ENCODE measurements at regions not wholly inside any gene's neighbourhood (a gene's known extent, or its start where the extent isn't known, plus 50 kb on each side); places are given as distances from the start of the nearest gene placed in this dataset.

- Histone ChIP-seq H3K27ac (ENCODE audit: low read depth, low read length) (no peak overlapping the region), H3K9ac (ENCODE audit: low read depth, low read length) (no peak overlapping the region), H3K4me1 (ENCODE audit: insufficient read depth, low read length) (no peaks in the 10 kb centered on the region), H3K36me3 (ENCODE audit: insufficient read depth, low read length) (no peaks in the 10 kb centered on the region), H3K4me3 (ENCODE audit: low read length) (no peak overlapping the region), H3K9me3 (ENCODE audit: insufficient read depth, low read depth, low read length) (peaks cover 8% of the 10 kb centered on the region; the same call in 1 of the 2 replicates), H3K27me3 (ENCODE audit: insufficient read depth, low read length) (no peaks in the 10 kb centered on the region)
- 86% methylated on average over 11 of the region's 11 CpGs for WGBS
Measured at GRCh38 chr6:165002866-165003265, 306.5 kb downstream of the C6orf118 start.

DNA sequence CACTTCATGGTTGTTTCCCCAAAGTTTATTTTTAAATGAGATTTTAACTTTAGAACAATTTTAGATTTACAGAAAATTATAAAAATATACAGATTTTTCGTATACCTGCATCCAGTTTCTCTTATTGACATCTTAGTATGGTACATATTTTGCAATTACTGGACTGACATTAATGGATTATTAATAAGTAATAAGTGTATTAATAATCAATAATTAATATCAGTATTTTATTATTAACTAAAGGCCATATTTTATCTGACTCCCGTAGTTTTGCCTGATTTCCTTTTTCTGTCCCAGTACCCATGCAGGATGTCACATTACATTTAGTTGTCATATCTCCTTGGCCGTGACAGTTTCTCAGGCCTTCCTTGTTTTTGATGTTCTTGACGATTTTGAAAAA, 307.0 kb downstream of the C6orf118 start:
- H3K27me3 ChIP-seq (ENCODE audit: insufficient read depth, low read length) = no peaks in the 10 kb centered on the region
- H3K4me1 ChIP-seq (ENCODE audit: insufficient read depth, low read length) = no peaks in the 10 kb centered on the region
- no peak overlapping the region for H3K4me3 ChIP-seq (ENCODE audit: low read length)
- no peak overlapping the region for H3K27ac ChIP-seq (ENCODE audit: low read depth, low read length)
- peaks cover 8% of the 10 kb centered on the region; the same call in 1 of the 2 replicates for H3K9me3 ChIP-seq (ENCODE audit: insufficient read depth, low read depth, low read length)
- 92% methylated on average over 3 of the region's 4 CpGs for WGBS
- no peaks in the 10 kb centered on the region for H3K36me3 ChIP-seq (ENCODE audit: insufficient read depth, low read length)
- no peak overlapping the region for H3K9ac ChIP-seq (ENCODE audit: low read depth, low read length)

- Histone ChIP-seq H3K4me3 (ENCODE audit: low read length) (no peak overlapping the region), H3K36me3 (ENCODE audit: insufficient read depth, low read length) (no peaks in the 10 kb centered on the region), H3K27ac (ENCODE audit: low read depth, low read length) (no peak overlapping the region), H3K4me1 (ENCODE audit: insufficient read depth, low read length) (no peaks in the 10 kb centered on the region), H3K27me3 (ENCODE audit: insufficient read depth, low read length) (no peaks in the 10 kb centered on the region), H3K9me3 (ENCODE audit: insufficient read depth, low read depth, low read length) (peaks cover 13% of the 10 kb centered on the region; the same call in 1 of the 2 replicates), H3K9ac (ENCODE audit: low read depth, low read length) (no peak overlapping the region)
- 95% methylated on average over 33 of the region's 33 CpGs for WGBS
Measured at GRCh38 chr6:165001502-165002157, 307.8 kb downstream of the C6orf118 start.

GRCh38 chr6:164998297-164998696, 311.1 kb downstream of the C6orf118 start:
- Histone ChIP-seq H3K4me1 (ENCODE audit: insufficient read depth, low read length) (no peaks in the 10 kb centered on the region), H3K27me3 (ENCODE audit: insufficient read depth, low read length) (no peaks in the 10 kb centered on the region), H3K27ac (ENCODE audit: low read depth, low read length) (no peak overlapping the region), H3K9ac (ENCODE audit: low read depth, low read length) (no peak overlapping the region), H3K9me3 (ENCODE audit: insufficient read depth, low read depth, low read length) (peaks cover 7% of the 10 kb centered on the region; the same call in 1 of the 2 replicates), H3K36me3 (ENCODE audit: insufficient read depth, low read length) (no peaks in the 10 kb centered on the region), H3K4me3 (ENCODE audit: low read length) (no peak overlapping the region)
- WGBS = 97% methylated on average over 6 of the region's 8 CpGs

DNA sequence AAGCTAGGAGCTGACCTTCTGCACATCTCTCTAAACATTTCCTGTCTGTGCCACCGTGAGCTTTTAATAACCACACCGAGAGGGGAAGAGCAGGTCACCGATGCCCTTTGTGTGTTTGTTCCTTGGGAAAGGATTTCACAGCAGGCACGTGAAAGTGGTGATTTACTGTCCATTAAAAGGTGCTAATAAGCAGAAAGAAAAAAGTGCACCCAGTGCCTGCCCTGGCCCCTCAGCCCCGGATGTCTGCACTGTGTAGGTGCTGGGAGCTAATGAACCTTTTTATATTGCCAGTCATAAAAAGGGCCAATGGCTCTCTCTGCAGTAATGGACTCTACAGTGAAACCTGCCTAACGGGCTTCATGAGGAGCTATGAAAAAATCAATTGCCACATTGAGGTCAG, 312.6 kb downstream of the C6orf118 start:
- no peaks in the 10 kb centered on the region for H3K27me3 ChIP-seq (ENCODE audit: insufficient read depth, low read length)
- WGBS = 85% methylated on average over 6 of the region's 6 CpGs

DNA sequence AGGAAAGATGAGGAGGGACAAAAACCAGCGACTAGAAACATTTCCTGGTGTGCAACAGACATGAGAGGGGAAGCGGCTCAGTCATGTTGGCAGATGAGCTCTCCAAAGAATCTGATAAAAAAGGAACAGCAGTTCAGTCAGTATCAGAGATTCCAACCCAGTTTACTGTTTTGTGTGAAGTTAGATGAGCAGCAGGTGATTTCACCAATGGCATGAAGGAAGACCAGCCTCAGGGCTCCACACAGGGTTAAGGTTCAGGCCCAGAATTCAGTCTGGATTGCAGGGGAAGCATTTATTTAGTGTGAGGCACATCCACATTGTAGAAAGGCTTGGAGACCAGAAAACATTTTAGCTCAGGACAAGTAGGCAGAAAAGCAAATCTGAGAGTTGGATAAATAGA, 317.8 kb downstream of the C6orf118 start:
- H3K27ac ChIP-seq (ENCODE audit: low read depth, low read length) = no peak overlapping the region
- H3K4me3 ChIP-seq (ENCODE audit: low read length) = no peak overlapping the region
- 95% methylated on average over 2 of the region's 2 CpGs for WGBS
- no peak overlapping the region for H3K9ac ChIP-seq (ENCODE audit: low read depth, low read length)
- no peaks in the 10 kb centered on the region for H3K4me1 ChIP-seq (ENCODE audit: insufficient read depth, low read length)
- no peaks in the 10 kb centered on the region for H3K36me3 ChIP-seq (ENCODE audit: insufficient read depth, low read length)
- peaks cover 2% of the 10 kb centered on the region; the same call in 1 of the 2 replicates for H3K9me3 ChIP-seq (ENCODE audit: insufficient read depth, low read depth, low read length)
- H3K27me3 ChIP-seq (ENCODE audit: insufficient read depth, low read length) = no peaks in the 10 kb centered on the region

More for the DNA sequence above, 312.6 kb downstream of the C6orf118 start:
- H3K4me1 ChIP-seq (ENCODE audit: insufficient read depth, low read length) = no peaks in the 10 kb centered on the region
- H3K27ac ChIP-seq (ENCODE audit: low read depth, low read length) = no peak overlapping the region
- no peak overlapping the region for H3K4me3 ChIP-seq (ENCODE audit: low read length)
- H3K36me3 ChIP-seq (ENCODE audit: insufficient read depth, low read length) = no peaks in the 10 kb centered on the region
- peaks cover 7% of the 10 kb centered on the region; the same call in 1 of the 2 replicates for H3K9me3 ChIP-seq (ENCODE audit: insufficient read depth, low read depth, low read length)
- no peak overlapping the region for H3K9ac ChIP-seq (ENCODE audit: low read depth, low read length)

GRCh38 chr6:164990901-164991300, 318.5 kb downstream of the C6orf118 start:
- WGBS = 100% methylated on average over 2 of the region's 2 CpGs

DNA sequence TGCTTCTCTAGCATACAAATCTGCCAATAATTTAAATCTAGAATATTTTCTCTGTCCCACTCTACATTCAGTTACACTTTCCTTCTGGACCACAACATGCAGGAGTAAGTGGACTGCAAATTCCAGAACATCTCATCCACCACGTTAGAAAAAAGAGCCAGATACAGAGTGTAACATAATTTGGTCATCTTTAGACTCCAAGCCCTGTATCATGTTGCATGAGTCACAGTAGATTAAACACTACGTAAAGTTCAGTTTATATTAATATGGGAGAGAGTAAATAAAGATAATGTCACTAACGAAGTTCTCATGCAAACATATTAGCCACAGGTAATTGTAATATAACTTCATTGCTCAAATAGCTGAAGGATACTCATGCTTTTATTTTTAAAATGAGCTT, 327.0 kb downstream of the C6orf118 start:
- WGBS = 88% methylated on average over 2 of the region's 3 CpGs
- H3K4me1 ChIP-seq (ENCODE audit: insufficient read depth, low read length) = no peaks in the 10 kb centered on the region
- no peaks in the 10 kb centered on the region for H3K27me3 ChIP-seq (ENCODE audit: insufficient read depth, low read length)
- H3K27ac ChIP-seq (ENCODE audit: low read depth, low read length) = no peak overlapping the region
- no peak overlapping the region for H3K4me3 ChIP-seq (ENCODE audit: low read length)
- H3K9me3 ChIP-seq (ENCODE audit: insufficient read depth, low read depth, low read length) = no peaks in the 10 kb centered on the region
- no peak overlapping the region for H3K9ac ChIP-seq (ENCODE audit: low read depth, low read length)
- H3K36me3 ChIP-seq (ENCODE audit: insufficient read depth, low read length) = no peaks in the 10 kb centered on the region

More at GRCh38 chr6:164990901-164991300, 318.5 kb downstream of the C6orf118 start:
- H3K27ac ChIP-seq (ENCODE audit: low read depth, low read length) = no peak overlapping the region
- H3K36me3 ChIP-seq (ENCODE audit: insufficient read depth, low read length) = no peaks in the 10 kb centered on the region
- no peak overlapping the region for H3K9ac ChIP-seq (ENCODE audit: low read depth, low read length)
- H3K4me3 ChIP-seq (ENCODE audit: low read length) = no peak overlapping the region
- H3K9me3 ChIP-seq (ENCODE audit: insufficient read depth, low read depth, low read length) = no peaks in the 10 kb centered on the region; the same call in 1 of the 2 replicates
- no peaks in the 10 kb centered on the region for H3K27me3 ChIP-seq (ENCODE audit: insufficient read depth, low read length)
- no peaks in the 10 kb centered on the region for H3K4me1 ChIP-seq (ENCODE audit: insufficient read depth, low read length)

- Histone ChIP-seq H3K9me3 (ENCODE audit: insufficient read depth, low read depth, low read length) (0 out of 2 replicates have a peak, but pooled peaks cover under 1% of the 10 kb centered on the region), H3K9ac (ENCODE audit: low read depth, low read length) (no peak overlapping the region), H3K4me1 (ENCODE audit: insufficient read depth, low read length) (peaks cover 4% of the 10 kb centered on the region; the same call in 1 of the 2 replicates), H3K27ac (ENCODE audit: low read depth, low read length) (no peak overlapping the region), H3K36me3 (ENCODE audit: insufficient read depth, low read length) (no peaks in the 10 kb centered on the region), H3K4me3 (ENCODE audit: low read length) (no peak overlapping the region), H3K27me3 (ENCODE audit: insufficient read depth, low read length) (no peaks in the 10 kb centered on the region)
- 87% methylated on average over 12 of the region's 12 CpGs for WGBS
Measured at GRCh38 chr6:164967102-164967501, 342.3 kb downstream of the C6orf118 start.

DNA sequence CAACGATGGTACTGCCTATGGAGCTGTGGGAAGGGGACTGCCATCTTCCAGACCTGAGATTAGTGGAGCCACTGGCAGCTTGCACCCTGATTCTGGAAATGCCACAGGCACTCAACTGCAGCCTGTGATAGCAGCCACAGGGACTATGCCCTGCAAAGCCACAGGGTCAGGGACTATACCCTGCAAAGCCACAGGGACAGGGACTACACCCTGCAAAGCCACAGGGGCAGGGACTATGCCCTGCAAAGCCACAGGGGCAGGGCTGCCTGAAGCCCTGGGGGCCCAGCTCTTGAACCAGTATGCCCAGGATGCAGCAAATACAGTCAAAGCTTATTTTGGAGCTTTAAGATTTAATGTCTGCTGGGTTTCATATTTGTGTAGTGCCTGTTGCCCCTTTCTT, 346.6 kb downstream of the C6orf118 start:
- H3K9me3 ChIP-seq (ENCODE audit: insufficient read depth, low read depth, low read length) = 0 out of 2 replicates have a peak, but pooled peaks cover 7% of the 10 kb centered on the region
- no peaks in the 10 kb centered on the region for H3K36me3 ChIP-seq (ENCODE audit: insufficient read depth, low read length)
- no peak overlapping the region for H3K4me3 ChIP-seq (ENCODE audit: low read length)
- no peak overlapping the region for H3K27ac ChIP-seq (ENCODE audit: low read depth, low read length)
- no peak overlapping the region for H3K9ac ChIP-seq (ENCODE audit: low read depth, low read length)
- WGBS = 86% methylated on average over 1 of the region's 1 CpG
- no peaks in the 10 kb centered on the region for H3K27me3 ChIP-seq (ENCODE audit: insufficient read depth, low read length)
- no peaks in the 10 kb centered on the region for H3K4me1 ChIP-seq (ENCODE audit: insufficient read depth, low read length)

GRCh38 chr6:164947164-164947563, 362.2 kb downstream of the C6orf118 start:
- no peaks in the 10 kb centered on the region for H3K9me3 ChIP-seq (ENCODE audit: insufficient read depth, low read depth, low read length)
- H3K4me1 ChIP-seq (ENCODE audit: insufficient read depth, low read length) = no peaks in the 10 kb centered on the region
- WGBS = 88% methylated on average over 7 of the region's 8 CpGs
- H3K4me3 ChIP-seq (ENCODE audit: low read length) = no peak overlapping the region
- no peaks in the 10 kb centered on the region for H3K36me3 ChIP-seq (ENCODE audit: insufficient read depth, low read length)
- H3K27me3 ChIP-seq (ENCODE audit: insufficient read depth, low read length) = no peaks in the 10 kb centered on the region
- H3K27ac ChIP-seq (ENCODE audit: low read depth, low read length) = no peak overlapping the region
- no peak overlapping the region for H3K9ac ChIP-seq (ENCODE audit: low read depth, low read length)

Data from HUES64 (cell line).